ENCODE measurements at regions not wholly inside any gene's neighbourhood (a gene's known extent, or its start where the extent isn't known, plus 50 kb on each side); places are given as distances from the start of the nearest gene placed in this dataset.

DNA sequence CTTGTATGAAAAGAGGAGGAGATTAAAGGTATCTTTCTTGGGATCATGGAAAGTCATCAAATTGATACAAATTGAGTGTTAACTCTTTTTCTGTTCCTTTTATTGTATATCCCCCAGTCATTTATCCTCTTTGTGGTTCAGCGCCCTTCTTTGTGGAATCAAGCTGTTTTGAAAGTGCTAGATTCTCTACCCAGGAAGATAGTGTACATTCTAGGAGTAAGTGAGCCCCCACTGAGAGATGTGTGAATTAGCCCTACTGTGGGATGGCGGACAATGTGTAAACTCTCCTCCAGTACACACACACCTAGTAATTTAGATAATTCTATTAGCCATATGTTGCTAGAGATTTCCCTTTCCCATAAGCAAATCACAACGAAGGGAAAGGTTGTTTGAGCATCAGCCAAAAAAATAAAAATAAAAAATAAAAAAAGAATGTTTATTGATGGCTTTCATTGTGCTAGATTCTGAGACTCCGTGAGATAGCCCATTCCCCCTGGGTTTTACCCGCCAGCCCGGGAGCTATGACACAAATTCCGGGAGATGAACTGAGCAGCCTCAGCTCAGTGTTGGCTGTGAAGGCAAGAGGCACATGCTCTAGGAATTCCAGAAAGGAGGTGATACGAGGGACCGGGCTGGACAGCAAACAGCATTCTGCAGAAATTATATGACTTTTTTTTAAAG is 378.4 kb upstream of the RUNX1 start:
- Histone ChIP-seq H3K36me3 (replicated peaks in 1 of 2; ENCODE audit: control insufficient read depth in 1 of 2, insufficient read depth in 2 of 2, low read length in 2 of 2) (no peaks in the 10 kb centered on the region), H3K79me2 (ENCODE audit: insufficient read depth, low read length) (no peaks in the 10 kb centered on the region), H3K4me3 (replicated peaks in 1 of 3; ENCODE audit: insufficient read depth in 1 of 3, low read depth in 2 of 3, low read length in 3 of 3) (no peak overlapping the region), H4K20me1 (ENCODE audit: insufficient read depth, low read length) (no peaks in the 10 kb centered on the region), H3K27ac (ENCODE audit: extremely low read length, insufficient read depth, low read length) (no peak overlapping the region), H2AFZ (ENCODE audit: low read length) (no peak overlapping the region), H3K27me3 (ENCODE audit: control insufficient read depth in 1 of 2, insufficient read depth in 2 of 2, low read length in 2 of 2) (no peaks in the 10 kb centered on the region; a peak in 2 of 5 replicates), H3K4me2 (ENCODE audit: low read depth, low read length) (no peak overlapping the region), H3K9ac (ENCODE audit: insufficient read depth, low read depth, low read length) (no peak overlapping the region), H3K9me3 (ENCODE audit: low read length) (no peaks in the 10 kb centered on the region), H3K4me1 (ENCODE audit: insufficient read depth, low read length) (no peaks in the 10 kb centered on the region)
- ChIA-PET CTCF (ENCODE audit: low intra/inter-chr PET ratio, low total read pairs) (no interaction called here), POLR2A (no interaction called here)
- 39% methylated on average over 9 of the region's 9 CpGs for WGBS (ENCODE audit: low lambda C conversion rate)
- DNase-seq (ENCODE audit: low spot score): no peak
- no peak for TF ChIP-seq MYC (CRISPR knock-in tag; IDR thresholded peaks at IDR 0.05; ENCODE audit: borderline replicate concordance)
- TF ChIP-seq, protein P1, sequence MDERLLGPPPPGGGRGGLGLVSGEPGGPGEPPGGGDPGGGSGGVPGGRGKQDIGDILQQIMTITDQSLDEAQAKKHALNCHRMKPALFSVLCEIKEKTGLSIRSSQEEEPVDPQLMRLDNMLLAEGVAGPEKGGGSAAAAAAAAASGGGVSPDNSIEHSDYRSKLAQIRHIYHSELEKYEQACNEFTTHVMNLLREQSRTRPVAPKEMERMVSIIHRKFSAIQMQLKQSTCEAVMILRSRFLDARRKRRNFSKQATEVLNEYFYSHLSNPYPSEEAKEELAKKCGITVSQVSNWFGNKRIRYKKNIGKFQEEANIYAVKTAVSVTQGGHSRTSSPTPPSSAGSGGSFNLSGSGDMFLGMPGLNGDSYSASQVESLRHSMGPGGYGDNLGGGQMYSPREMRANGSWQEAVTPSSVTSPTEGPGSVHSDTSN (CRISPR knock-in tag; IDR thresholded peaks at IDR 0.05): no peak
- no peak for TF ChIP-seq ERF (CRISPR knock-in tag; IDR thresholded peaks at IDR 0.05)
- no peak for TF ChIP-seq ZNF274 (CRISPR knock-in tag; IDR thresholded peaks at IDR 0.05)
- no peak for TF ChIP-seq FLYWCH1 (CRISPR knock-in tag; IDR thresholded peaks at IDR 0.05)
- TF ChIP-seq HHEX (CRISPR knock-in tag; IDR thresholded peaks at IDR 0.05): no peak
- TF ChIP-seq ZNF737 (CRISPR knock-in tag; IDR thresholded peaks at IDR 0.05; ENCODE audit: borderline replicate concordance): no peak
- TF ChIP-seq ZNF556 (CRISPR knock-in tag; IDR thresholded peaks at IDR 0.05; ENCODE audit: borderline replicate concordance): no peak
- no peak for TF ChIP-seq CBFB (CRISPR knock-in tag; IDR thresholded peaks at IDR 0.05)
- no peak for TF ChIP-seq ZNF605 (CRISPR knock-in tag; IDR thresholded peaks at IDR 0.05)
- no peak for TF ChIP-seq SALL1 (CRISPR knock-in tag; IDR thresholded peaks at IDR 0.05)
- TF ChIP-seq, protein P2, sequence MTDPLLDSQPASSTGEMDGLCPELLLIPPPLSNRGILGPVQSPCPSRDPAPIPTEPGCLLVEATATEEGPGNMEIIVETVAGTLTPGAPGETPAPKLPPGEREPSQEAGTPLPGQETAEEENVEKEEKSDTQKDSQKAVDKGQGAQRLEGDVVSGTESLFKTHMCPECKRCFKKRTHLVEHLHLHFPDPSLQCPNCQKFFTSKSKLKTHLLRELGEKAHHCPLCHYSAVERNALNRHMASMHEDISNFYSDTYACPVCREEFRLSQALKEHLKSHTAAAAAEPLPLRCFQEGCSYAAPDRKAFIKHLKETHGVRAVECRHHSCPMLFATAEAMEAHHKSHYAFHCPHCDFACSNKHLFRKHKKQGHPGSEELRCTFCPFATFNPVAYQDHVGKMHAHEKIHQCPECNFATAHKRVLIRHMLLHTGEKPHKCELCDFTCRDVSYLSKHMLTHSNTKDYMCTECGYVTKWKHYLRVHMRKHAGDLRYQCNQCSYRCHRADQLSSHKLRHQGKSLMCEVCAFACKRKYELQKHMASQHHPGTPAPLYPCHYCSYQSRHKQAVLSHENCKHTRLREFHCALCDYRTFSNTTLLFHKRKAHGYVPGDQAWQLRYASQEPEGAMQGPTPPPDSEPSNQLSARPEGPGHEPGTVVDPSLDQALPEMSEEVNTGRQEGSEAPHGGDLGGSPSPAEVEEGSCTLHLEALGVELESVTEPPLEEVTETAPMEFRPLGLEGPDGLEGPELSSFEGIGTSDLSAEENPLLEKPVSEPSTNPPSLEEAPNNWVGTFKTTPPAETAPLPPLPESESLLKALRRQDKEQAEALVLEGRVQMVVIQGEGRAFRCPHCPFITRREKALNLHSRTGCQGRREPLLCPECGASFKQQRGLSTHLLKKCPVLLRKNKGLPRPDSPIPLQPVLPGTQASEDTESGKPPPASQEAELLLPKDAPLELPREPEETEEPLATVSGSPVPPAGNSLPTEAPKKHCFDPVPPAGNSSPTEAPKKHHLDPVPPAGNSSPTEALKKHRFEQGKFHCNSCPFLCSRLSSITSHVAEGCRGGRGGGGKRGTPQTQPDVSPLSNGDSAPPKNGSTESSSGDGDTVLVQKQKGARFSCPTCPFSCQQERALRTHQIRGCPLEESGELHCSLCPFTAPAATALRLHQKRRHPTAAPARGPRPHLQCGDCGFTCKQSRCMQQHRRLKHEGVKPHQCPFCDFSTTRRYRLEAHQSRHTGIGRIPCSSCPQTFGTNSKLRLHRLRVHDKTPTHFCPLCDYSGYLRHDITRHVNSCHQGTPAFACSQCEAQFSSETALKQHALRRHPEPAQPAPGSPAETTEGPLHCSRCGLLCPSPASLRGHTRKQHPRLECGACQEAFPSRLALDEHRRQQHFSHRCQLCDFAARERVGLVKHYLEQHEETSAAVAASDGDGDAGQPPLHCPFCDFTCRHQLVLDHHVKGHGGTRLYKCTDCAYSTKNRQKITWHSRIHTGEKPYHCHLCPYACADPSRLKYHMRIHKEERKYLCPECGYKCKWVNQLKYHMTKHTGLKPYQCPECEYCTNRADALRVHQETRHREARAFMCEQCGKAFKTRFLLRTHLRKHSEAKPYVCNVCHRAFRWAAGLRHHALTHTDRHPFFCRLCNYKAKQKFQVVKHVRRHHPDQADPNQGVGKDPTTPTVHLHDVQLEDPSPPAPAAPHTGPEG (CRISPR knock-in tag; IDR thresholded peaks at IDR 0.05): no peak
- TF ChIP-seq HNRNPUL1 (IDR thresholded peaks at IDR 0.05; ENCODE audit: low read depth, low read length): no peak
- no peak for TF ChIP-seq FOXO1 (CRISPR knock-in tag; IDR thresholded peaks at IDR 0.05)
- no peak for TF ChIP-seq KAT2B (IDR thresholded peaks at IDR 0.05; ENCODE audit: borderline replicate concordance, low read depth, low read length)
- TF ChIP-seq MTF1 (CRISPR knock-in tag; IDR thresholded peaks at IDR 0.05): no peak
- no peak for TF ChIP-seq SP2 (CRISPR knock-in tag; IDR thresholded peaks at IDR 0.05)
- TF ChIP-seq, protein P3, sequence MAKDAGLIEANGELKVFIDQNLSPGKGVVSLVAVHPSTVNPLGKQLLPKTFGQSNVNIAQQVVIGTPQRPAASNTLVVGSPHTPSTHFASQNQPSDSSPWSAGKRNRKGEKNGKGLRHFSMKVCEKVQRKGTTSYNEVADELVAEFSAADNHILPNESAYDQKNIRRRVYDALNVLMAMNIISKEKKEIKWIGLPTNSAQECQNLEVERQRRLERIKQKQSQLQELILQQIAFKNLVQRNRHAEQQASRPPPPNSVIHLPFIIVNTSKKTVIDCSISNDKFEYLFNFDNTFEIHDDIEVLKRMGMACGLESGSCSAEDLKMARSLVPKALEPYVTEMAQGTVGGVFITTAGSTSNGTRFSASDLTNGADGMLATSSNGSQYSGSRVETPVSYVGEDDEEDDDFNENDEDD (CRISPR knock-in tag; IDR thresholded peaks at IDR 0.05; ENCODE audit: borderline replicate concordance): no peak
- BruUV-seq (replicated peaks): no TSS peak
- intact Hi-C loops (cut with micrococcal nuclease; ENCODE audit: unreplicated experiment) (no loop called here), in situ Hi-C loops (cut with HindIII; ENCODE audit: extremely low pct_ligation_motif_present, low pct_unique_long_range_greater_than_20kb) (no loop called here)
- ATAC-seq: no peak
- no peak for FAIRE-seq

Measured in HepG2 (cell line).